ENCODE measurements at regions not wholly inside any gene's neighbourhood (a gene's known extent, or its start where the extent isn't known, plus 50 kb on each side); places are given as distances from the start of the nearest gene placed in this dataset.

- Histone ChIP-seq H3K27ac (ENCODE audit: insufficient read depth, low read depth, low read length) (no peak overlapping the region), H3K9me3 (replicated peaks; ENCODE audit: control insufficient read depth, insufficient read depth, low read length) (no peaks in the 10 kb centered on the region), H3K27me3 (ENCODE audit: control insufficient read depth in 2 of 2, insufficient read depth in 2 of 2, low read length in 2 of 2) (peaks cover 0 to 2% of the 10 kb centered on the region in 2 experiments), H4K20me1 (replicated peaks; ENCODE audit: control insufficient read depth, extremely low read depth, insufficient read depth, low read length) (no peaks in the 10 kb centered on the region), H3K4me2 (ENCODE audit: insufficient read depth, low read length) (no peak overlapping the region), H3K4me3 (replicated peaks in 1 of 3; ENCODE audit: insufficient read depth in 1 of 3, low read depth in 1 of 3, low read length in 3 of 3) (no peak overlapping the region), H3K79me2 (ENCODE audit: control insufficient read depth, insufficient read depth, low read length) (no peaks in the 10 kb centered on the region), H3K9me1 (replicated peaks; ENCODE audit: control insufficient read depth, extremely low read depth, insufficient read depth, low read length) (no peaks in the 10 kb centered on the region), H3K4me1 (ENCODE audit: control insufficient read depth, extremely low read depth, insufficient read depth, low read length) (no peaks in the 10 kb centered on the region), H2AFZ (ENCODE audit: low read depth, low read length) (no peak overlapping the region), H3K36me3 (ENCODE audit: control insufficient read depth in 2 of 2, extremely low read depth in 1 of 2, insufficient read depth in 2 of 2, low read length in 2 of 2) (no peaks in the 10 kb centered on the region), H3K9ac (replicated peaks; ENCODE audit: extremely low read depth, insufficient read depth, low read length) (no peak overlapping the region)
- DNase-seq (ENCODE audit: low read depth, low spot score) (no peak), FAIRE-seq (no peak)
- dilution Hi-C loops (cut with MboI; ENCODE audit: extremely low pct_ligation_motif_present, low sequenced_read_pairs) (no loop called here), intact Hi-C loops (cut with micrococcal nuclease) (no loop called here)
- ChIA-PET CTCF (interaction anchor here (0.6 to 2.3 kb wide), 5 partner anchors 9 to 226 kb away, joined by 3 to 9 read pairs (median 5); no protein-coding TSS in a partner anchor), POLR2A (no interaction called here)
- TF ChIP-seq GATA2 (IDR thresholded peaks at IDR 0.05; ENCODE audit: insufficient read depth, insufficient read length, low read depth, low read length) (no peak), POLR2AphosphoS5 (IDR thresholded peaks at IDR 0.05; ENCODE audit: insufficient read depth, low read depth, low read length) (no peak), POLR2A (IDR thresholded peaks at IDR 0.05; ENCODE audit: low read depth, low read length) (no peak), JUN (IDR thresholded peaks at IDR 0.05; ENCODE audit: borderline replicate concordance, insufficient read depth, insufficient read length, low read depth) (no peak), MYC (IDR thresholded peaks at IDR 0.05; ENCODE audit: low read depth, low read length) (no peak), EZH2 (IDR thresholded peaks at IDR 0.05; ENCODE audit: borderline replicate concordance, low read depth, low read length, severe bottlenecking) (no peak), MAX (IDR thresholded peaks at IDR 0.05; ENCODE audit: insufficient read depth, insufficient read length) (no peak), CTCF (IDR thresholded peaks at IDR 0.05; ENCODE audit: extremely low read depth in 1 of 2, insufficient read depth in 1 of 2, low read depth in 1 of 2, low read length in 2 of 2) (no peak), FOS (IDR thresholded peaks at IDR 0.05; ENCODE audit: borderline replicate concordance, insufficient read depth, low read length) (no peak)
- no TSS peak for BruUV-seq (replicated peaks)
Measured at GRCh38 chr3:107461721-107462120, 61.0 kb upstream of the BBX start.

Measured in endothelial cell of umbilical vein (primary cell).